Muscle of arm (tissue), 1 donor: ENCODE measurements at regions not wholly inside any gene's neighbourhood (a gene's known extent, or its start where the extent isn't known, plus 50 kb on each side); places are given as distances from the start of the nearest gene placed in this dataset.
"Not testable (repeated sequence)": the region's sequence is repeated elsewhere in the genome, so short reads cannot be mapped to it uniquely, and the experiment has no call there.

Source experiments
- DNase-seq: peaks from one replicate; pipeline ENCODE4 v3.0.0-alpha.2; 2013

DNA sequence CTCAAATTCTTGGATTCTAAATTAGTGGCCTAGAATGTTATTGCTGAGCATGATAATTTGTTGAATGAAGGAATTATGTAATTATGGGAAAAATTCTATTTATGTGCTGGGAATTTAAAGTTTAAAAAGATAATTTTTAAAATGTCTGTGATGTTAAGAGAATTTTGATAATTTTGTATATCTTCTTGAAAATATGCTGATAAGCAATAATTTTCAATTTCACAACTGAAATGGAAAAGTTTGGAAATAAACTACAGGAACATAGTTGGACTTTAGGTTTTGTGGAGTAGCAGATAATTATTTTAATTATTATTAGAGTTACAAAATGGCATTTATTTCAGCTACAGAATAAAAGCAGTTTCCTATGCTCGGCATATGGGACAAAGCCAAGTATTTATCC lies 268.5 kb upstream of the TPK1 start:
- no peak for DNase-seq

DNA sequence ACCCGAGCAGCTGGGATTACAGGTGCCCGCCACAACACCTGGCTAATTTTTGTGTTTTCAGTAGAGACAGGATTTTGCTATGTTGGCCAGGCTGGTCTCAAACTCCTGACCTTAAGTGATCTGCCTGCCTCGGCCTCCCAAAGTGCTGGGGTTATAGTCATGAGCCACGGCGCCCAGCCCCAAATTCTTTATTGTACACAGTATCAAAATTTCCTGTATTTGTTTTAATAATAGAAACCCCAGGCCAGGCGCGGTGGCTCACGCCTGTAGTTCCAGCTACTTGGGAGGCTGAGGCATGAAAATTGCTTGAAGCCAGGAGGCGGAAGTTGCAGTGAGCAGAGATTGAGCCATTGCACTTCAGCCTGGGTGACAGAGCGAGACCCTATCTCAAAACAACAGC lies 266.3 kb upstream of the TPK1 start:
- DNase-seq = not testable (repeated sequence)

DNA sequence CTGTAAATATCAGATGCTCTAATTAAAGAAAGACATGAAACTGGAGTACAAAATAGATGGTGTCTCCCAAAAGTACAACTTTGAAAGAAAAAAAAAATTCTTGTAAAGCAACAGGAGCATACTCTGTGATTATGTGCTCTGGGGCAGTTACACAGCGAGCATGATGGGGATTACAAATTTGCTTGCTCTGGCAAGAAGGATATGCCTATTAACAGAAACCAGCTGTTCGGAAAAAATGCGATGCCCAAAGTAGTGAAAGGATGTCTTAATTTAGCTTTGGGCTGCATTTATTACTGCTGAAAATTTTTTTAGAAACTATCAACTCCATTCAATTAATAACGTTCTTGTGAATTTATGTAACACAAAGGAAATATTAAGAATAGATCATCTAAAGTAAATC lies 256.9 kb upstream of the TPK1 start:
- peak; percentile 11 for DNase-seq

DNA sequence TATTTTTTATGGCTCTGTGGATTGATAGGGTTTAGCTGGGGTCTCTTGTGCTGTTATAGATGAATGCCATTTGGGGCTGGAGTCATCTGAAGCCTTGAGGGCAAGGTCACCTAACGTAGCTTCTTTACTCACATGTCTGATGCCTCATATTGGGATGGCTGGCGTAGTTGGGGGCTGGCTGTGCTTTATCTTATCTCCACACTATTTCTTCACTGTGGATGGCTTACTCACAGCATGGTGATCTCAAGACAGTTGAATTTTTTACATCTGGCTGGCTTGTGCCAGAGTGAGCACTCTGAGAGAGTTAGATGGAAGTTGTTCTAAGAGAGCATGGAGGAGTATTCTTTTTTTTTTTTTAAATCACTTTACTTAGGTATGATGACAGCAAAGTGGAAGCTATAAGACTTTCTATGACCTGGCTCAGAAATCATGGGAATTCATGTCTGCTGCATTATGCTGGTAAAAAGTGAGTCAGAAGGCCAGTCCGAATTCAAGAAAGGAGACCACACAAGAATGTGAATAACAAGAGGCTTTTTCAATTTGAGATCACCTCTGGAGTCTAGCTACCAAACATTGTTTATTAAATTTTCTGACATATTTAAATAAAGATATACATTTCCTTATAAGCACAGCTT lies 252.4 kb upstream of the TPK1 start:
- DNase-seq = no peak

DNA sequence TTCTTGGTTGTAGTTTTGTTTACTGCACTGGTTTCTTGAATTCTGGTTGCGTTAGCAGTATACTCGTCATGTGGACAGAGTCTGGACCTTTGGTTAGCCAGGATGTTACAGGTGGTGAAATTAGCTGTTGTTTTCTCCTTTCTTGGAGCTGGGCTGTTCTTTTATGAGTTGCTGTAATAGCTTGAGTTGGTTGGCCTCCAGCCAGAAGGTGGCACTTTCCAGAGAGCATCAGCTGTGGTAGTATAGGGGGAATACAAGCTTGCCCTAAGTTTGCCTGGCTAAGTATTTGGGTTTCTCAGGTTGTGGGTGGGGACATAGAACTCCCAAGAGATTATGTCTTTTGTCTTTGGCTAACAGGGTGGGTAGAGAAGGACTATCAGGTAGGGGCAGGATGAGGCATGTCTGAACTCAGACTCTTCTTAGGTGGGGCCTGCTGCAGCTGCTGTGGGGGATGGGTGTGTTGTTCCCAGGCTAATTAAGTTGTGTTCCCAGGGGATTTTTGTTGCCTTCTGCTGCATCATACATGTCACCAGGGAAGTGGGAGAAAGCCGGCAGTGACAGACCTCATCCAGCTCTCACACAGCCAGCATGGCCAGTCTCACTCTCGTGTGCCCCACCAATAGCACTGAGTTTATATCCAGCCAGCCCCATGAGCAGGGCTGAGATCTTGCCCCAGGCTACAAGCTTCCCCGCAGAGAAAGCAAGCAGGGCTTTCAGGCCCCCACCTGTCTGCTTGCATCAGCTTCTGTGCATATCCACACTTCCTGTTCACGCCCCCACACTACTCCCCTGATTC lies 246.7 kb upstream of the TPK1 start:
- DNase-seq = no peak

DNA sequence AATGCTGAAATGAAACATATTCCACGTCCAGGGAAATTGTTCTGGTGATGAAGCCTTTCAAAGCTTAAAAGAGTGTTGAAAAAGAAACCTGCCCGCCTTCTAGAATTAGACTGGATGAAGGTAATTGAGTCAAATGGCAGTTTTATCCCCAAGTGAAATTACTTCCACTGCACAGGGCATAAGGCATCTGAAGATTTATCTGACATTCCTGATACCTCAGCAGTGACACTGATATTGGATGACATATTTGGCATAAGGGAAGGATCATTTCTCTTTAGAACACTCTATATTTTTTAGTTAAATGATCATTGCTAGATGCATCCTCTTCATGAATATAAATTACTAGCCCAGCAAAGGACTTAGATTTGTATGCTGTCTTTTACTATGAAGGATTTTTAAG lies 229.6 kb upstream of the TPK1 start:
- no peak for DNase-seq

DNA sequence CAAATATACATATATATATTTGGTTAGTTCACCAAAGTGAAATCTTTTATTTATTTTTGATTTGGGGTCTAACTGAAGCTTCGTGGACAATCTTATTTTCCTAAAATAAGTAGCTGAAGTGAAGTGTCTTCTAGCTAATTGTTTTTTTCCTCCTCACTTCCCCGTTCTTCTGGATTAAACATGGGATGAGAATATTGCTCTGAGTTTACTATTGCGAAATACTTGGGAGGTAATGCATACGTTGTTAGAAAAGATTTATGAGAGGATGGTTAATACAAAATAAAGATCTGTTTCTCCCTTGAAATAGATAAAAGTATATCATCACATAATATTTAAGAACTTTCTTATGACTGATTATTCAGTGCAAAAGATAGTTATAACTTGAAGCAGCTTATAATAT lies 228.3 kb upstream of the TPK1 start:
- no peak for DNase-seq

DNA sequence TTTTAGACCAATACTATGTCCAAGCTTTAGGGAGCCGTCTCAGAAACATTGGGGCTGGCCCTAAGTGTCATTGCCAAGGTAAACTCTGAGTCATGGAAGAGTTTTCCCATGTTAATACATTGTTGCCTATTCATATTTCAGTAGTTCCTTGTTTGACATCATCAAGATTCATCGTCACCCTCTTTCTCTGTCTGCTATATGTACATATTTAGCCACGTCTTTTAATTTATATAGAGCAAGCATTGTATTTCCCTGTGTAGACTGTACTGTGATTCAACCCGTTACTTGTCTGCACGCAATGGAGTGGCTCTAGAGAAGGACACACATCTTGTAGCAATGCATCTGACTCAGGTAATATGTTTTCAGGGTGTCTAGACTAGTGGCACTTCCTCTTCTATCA lies 217.9 kb upstream of the TPK1 start:
- no peak for DNase-seq

DNA sequence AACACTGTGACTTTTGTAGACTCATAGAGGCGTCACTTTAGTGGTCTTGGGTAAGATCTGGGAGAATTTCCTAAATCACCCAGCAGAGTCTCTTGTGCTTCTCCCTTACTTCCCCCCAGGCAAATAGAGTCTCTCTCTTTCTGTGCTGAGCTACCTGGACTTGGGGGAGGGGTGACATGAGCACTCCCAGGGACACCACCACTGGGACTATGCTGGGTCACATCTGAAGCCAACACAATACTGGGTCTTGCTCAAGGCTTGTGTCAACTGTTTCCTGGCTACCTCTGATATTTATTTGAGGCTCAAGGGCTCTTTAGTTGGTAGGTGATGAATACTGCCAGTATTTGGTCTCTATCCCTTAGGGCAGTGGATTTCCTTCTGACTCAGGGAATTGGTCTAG lies 214.6 kb upstream of the TPK1 start:
- no peak for DNase-seq

DNA sequence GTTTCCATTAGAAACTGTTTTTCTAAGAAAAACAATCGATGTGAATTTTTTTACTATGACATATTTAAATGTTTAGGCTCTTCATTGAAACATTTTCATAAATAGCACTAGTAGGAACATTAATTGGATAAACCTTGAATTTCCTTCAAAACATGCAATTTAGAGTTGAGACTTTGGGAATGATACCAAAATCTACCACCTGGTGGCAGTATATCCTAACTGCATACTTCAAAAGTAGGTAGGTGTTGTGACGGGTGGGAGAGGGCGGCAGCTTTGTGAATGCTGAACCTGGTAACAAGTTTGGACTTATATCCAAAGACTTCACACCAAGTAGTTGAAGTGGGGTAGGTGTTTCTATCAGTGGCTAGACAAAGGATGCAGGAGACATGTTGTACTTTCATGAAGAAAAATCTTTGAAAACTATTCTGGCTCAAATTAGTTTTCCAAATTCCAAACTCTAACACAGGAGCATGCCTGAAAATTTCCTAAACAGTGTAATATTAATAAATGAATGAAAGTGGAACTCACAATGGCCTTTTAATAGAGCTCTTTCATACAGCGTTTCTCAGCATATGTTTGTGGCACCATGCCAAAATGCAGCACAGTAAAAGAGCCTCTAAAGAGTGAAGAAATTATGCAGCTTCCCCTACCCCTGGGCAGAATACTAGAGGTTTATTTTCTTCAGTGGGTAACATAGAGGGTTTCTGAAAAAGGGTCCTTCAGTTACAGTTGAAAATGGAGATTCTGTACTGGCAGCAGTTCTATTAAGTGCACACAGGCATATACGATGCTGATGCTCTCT lies 201.0 kb upstream of the TPK1 start:
- DNase-seq = peak; percentile 48

DNA sequence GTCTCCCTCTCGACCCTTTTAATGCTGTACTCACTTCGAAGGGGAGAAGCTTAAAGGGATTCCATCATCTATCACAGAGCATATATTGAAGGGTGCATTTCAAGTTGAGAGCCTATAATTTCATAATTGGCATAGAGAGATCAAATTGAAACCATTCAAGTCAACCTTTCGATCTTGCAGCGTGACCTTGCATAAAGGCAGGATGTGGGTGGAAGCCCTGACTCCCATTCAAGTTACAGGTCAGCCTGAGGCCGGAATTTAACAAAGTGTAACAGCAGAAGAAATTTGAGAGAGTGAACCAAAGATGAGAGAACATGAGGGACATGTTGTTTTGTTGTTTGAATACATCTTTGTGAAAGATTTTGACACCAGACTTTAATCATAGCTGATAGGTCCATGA lies 195.3 kb upstream of the TPK1 start:
- no peak for DNase-seq

DNA sequence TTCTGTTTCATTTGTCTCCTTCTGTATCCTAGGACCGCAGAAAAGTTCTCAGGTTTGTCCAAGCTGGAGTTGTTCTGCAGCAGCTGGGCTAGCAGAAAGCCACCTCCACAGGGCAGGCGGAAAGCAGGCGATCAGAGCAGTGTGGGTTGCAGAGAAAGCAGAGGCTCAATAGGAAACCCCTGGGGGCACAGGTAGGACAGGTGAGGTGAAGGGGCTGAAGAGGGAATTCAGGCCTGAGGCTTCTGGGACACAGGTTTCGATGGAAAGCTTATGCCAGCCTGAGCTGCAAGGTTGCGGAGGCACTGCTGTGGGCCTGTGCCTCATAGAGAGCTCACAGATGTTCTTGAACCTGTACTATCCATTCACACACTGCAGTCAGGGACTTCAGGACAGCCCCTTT lies 194.9 kb upstream of the TPK1 start:
- no peak for DNase-seq

DNA sequence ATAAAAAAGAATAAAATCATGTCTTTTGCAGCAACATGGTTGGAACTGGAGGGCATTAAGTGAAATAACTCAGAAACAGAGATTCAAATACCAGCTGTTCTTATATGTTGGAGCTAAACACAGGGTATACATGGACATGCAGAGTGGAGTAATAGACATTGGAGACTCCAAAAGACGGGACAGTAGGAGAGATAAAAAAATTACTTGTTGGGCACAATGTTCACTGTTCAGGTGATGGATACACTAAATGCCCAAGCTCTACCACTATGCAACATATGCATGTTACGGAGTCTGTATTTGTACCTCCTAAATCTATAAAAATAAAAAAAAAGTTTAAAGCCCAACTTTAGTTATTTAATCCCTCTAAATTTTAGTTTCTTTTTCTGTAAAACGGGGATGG lies 184.6 kb upstream of the TPK1 start:
- DNase-seq = no peak

DNA sequence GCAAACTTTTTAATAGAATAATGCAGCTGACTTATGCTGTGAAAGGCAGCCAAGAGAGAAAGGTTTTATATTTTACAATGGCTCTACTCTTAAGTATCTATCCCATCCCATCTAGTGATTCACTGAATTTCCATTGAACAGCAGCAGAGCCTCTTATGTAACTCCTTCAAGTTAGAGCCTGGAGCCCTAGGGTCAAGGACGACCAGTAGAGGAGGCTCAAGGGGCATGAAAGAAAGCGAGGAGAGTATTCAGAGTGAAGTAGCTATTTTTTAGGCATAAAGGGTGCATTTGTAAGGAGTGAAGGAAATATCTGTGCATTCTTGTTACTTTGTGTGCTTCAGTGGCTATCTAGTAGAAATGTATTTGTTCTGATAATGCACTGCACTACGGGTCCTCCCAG lies 180.2 kb upstream of the TPK1 start:
- DNase-seq = no peak

DNA sequence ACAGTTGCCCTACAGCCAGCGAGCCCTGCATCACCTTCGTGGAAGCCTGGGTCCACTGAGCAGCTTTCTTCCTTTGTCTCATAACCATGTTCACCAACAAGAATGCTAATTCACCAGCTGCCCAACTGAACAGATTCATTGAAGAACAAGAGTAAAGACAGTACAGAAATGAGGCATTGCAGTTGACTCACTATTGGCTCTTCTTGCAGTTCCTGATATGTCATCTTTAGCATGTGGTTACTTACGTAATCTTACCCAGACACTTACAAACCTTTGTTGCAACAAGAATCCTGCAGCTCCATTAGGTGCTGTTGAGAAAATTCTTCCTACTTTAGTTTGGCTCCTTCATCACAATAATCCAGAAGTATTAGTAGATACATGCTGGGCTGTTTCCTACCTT lies 174.0 kb upstream of the TPK1 start:
- no peak for DNase-seq

DNA sequence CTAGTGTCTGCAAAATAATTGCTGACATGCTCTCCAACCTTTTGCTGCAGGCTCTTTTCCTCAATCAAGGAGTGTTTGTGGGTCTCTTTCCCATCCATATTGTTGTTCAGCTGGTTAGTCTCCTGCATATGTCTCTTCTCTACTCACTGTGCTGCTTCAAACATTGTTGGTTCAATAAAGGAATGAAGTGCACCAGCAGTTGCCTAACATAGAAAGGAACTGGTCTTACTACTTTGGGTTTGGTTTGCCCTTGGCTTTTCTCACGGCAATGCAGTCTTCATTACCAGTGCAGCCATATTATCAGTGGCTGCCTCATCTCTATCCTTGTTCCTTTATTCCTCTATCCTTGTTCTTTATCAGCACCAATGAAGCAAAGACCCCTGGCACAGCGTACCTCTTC lies 169.7 kb upstream of the TPK1 start:
- no peak for DNase-seq

DNA sequence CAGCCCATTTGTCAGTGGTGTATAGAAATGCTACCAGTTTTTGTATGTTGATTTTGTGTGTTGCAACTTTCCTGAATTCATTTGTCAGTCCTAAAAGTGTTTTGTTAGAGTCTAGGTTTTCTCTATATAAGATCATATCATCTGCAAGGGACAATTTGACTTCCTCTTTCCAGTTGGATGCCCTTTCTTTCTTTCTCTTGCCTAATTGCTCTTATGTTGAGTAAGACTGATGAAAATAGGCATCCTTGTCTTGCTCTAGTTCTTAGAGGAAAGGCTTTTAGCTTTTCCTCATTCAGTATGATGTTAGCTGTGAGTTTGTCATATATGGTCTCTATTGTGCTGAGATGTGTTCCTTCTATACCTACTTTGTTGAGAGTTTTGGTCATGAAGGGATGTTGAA lies 161.7 kb upstream of the TPK1 start:
- DNase-seq = no peak

DNA sequence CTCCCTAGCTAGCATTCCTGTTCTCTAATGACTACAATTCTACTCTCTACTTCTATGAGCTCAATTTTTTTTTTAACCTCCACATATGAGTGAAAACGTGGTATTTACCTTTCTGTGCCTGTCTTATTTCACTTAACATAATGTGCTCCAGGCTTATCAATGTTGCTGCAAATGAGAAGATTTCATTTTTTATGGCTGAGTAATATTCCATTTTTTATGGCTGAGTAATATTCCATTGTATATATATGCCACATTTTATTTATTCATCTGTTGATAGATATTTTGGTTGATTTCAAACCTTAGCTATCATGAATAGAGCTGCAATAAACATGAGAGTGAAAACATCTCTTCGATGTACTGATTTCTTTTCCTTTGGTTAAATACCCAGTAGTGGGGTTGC lies 159.6 kb upstream of the TPK1 start:
- DNase-seq = no peak

DNA sequence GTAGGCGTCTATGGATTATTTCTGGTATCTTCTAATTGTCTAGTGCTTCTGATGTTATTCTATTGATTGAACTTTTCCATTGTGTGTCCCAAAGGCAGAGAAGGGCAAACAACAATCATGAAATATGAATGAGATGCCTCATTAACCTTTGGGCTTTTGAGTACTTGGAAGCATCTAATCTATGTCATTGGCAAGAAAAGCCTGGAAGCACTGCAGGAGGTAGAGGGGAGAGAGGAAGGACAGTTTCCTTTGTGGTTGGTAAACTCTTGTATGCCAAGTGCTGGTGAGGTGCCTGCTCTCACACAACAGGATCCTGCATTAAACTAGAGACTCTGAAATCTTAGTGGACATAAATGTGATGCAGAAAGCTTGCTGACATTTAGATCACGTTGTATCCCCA lies 155.2 kb upstream of the TPK1 start:
- DNase-seq = no peak

DNA sequence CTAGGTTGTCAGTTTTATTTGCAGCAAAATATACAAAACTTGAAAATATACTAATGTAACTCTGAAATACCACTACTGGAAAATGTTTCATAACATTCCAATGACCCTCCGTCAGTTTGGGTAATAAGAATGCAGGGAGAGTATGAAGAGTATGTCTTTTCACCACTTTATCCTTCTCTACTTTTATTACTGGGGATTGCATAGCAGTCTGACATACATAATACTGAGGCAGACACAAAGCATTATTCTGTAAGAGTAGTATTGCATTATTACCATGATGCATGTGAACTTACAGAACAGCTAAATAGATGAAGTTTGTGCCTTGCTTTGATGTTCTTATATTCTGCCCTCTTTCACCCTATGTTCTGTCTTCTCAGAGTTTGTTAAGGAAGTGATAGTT lies 151.8 kb upstream of the TPK1 start:
- DNase-seq = no peak

DNA sequence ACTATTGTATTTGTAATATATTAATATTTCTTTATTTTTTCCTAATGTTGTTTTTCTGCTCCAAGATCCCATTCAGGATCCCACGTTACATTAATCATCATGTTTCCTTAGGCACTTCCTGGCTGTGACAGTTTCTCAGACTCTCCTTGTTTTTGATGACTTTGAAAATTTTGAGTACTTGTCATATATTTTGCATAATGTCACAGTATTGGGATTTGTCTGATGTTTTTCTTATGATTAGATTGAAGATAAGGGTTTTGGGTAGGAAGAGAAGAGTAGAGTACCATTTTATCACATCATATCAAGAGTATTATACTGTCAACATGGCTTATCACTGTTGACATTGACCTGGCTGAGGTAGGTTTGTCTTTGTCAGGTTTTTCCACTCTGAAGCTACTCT lies 146.3 kb upstream of the TPK1 start:
- no peak for DNase-seq

DNA sequence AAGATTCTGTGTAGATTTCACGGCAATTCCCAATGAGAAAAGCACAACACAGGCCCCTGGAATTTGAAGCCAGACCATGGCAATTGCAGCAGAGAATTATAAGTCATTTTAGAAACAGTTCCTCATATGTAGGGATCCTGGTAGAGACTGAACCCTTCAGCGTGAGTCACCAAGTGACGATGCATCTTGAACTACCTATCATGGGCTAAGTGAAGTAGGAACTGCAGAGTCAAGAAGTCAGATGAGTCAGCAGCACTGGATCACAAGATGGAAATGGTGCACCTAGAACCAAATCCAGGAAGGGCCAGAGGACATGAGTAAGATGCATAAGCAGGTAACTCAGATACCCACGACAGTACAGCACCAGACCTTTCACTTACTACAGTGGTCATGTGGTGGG lies 140.0 kb upstream of the TPK1 start:
- DNase-seq = no peak

DNA sequence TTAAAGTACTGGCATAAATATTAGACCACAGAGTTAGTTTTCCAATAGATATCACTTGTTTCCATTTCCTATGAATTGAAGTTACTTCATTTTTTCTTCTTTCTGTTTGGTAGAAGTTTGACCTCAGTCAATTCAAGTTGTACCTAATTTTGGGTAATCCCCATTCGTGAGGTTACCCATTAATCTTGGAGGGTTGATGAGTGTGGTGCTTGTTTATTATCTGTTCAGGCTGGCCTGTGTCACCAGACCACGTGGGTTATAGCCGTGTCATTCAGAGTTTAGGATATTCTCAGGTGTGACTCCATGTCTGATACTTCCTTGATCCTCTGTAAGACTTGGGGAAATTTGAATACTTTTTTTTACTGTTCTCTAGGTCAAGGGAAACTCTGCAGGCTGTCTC lies 133.9 kb upstream of the TPK1 start:
- DNase-seq = no peak
